Activated B cell treated with CpG ODN at 0.5 μM for 24 hours (primary cell): ENCODE measurements at regions not wholly inside any gene's neighbourhood (a gene's known extent, or its start where the extent isn't known, plus 50 kb on each side); places are given as distances from the start of the nearest gene placed in this dataset.

Experiments used
- ATAC-seq: fragments of 200-7000 bp; cut with Tn5 transposase; one replicate; pipeline ENCODE4 v1.10.0; 2021; ENCODE audit warnings: low read depth, mild to moderate bottlenecking, moderate library complexity
- CTCF ChIA-PET: fragments of 350-600 bp; sonication (Branson Sonifier 250); formaldehyde crosslinking; loops from one replicate; lab custom pipeline; 2021; ENCODE audit warnings: antibody characterized with exemption; lab: Charles Lee
- POLR2A ChIA-PET: fragments of 350-600 bp; sonication (Branson Sonifier 250); formaldehyde crosslinking; loops from one replicate; lab custom pipeline; 2021; ENCODE audit warnings: antibody characterized with exemption; lab: Charles Lee
- DNase-seq: peaks from one replicate; pipeline ENCODE4 v3.0.0; 2022
- H3K27ac Mint-ChIP-seq: one replicate; pipeline ENCODE4 v1.8.0; 2020; ENCODE audit warnings: mixed read lengths
- H3K27me3 Mint-ChIP-seq: one replicate; pipeline ENCODE4 v1.8.0; 2021; ENCODE audit warnings: mixed read lengths
- H3K36me3 Mint-ChIP-seq: one replicate; pipeline ENCODE4 v1.8.0; 2021; ENCODE audit warnings: low read depth, mixed read lengths
- H3K4me1 Mint-ChIP-seq: one replicate; pipeline ENCODE4 v1.8.0; 2021; ENCODE audit warnings: mixed read lengths
- H3K4me3 Mint-ChIP-seq: one replicate; pipeline ENCODE4 v1.8.0; 2020; ENCODE audit warnings: mild to moderate bottlenecking, mixed read lengths
- H3K9me3 Mint-ChIP-seq: one replicate; pipeline ENCODE4 v1.8.0; 2020; ENCODE audit warnings: mixed read lengths
- intact Hi-C: fragments of 100-400 bp; cut with micrococcal nuclease; formaldehyde crosslinking; loops from one replicate; pipeline ENCODE4 v1.15.1; 2024
- TF ChIP-seq, protein P1 (sequence below): fragments of 200-600 bp; IDR thresholded peaks from one replicate; pipeline ENCODE4 v1.8.0; 2022; ENCODE audit warnings: antibody characterized with exemption, mild to moderate bottlenecking

GRCh38 chr1:116219651-116220434, 108.6 kb downstream of the MAB21L3 start:
- H3K4me1 Mint-ChIP-seq = peaks cover 6% of the 10 kb centered on the region
- DNase-seq (no peak), ATAC-seq (no peak)
- H3K4me3 Mint-ChIP-seq = no peak overlapping the region
- POLR2A ChIA-PET = no interaction called here
- H3K27me3 Mint-ChIP-seq = peaks cover 3% of the 10 kb centered on the region
- CTCF ChIA-PET = no interaction called here
- intact Hi-C loops = no loop called here
- H3K36me3 Mint-ChIP-seq = no peaks in the 10 kb centered on the region
- H3K27ac Mint-ChIP-seq = no peak overlapping the region
- no peaks in the 10 kb centered on the region for H3K9me3 Mint-ChIP-seq
- TF ChIP-seq, protein P1, sequence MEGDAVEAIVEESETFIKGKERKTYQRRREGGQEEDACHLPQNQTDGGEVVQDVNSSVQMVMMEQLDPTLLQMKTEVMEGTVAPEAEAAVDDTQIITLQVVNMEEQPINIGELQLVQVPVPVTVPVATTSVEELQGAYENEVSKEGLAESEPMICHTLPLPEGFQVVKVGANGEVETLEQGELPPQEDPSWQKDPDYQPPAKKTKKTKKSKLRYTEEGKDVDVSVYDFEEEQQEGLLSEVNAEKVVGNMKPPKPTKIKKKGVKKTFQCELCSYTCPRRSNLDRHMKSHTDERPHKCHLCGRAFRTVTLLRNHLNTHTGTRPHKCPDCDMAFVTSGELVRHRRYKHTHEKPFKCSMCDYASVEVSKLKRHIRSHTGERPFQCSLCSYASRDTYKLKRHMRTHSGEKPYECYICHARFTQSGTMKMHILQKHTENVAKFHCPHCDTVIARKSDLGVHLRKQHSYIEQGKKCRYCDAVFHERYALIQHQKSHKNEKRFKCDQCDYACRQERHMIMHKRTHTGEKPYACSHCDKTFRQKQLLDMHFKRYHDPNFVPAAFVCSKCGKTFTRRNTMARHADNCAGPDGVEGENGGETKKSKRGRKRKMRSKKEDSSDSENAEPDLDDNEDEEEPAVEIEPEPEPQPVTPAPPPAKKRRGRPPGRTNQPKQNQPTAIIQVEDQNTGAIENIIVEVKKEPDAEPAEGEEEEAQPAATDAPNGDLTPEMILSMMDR = no peak

- ATAC-seq (no peak), DNase-seq (no peak)
- Mint-ChIP-seq H3K4me3 (no peak overlapping the region), H3K27ac (no peak overlapping the region), H3K9me3 (no peaks in the 10 kb centered on the region), H3K27me3 (peaks cover 2% of the 10 kb centered on the region), H3K4me1 (peaks cover 45% of the 10 kb centered on the region), H3K36me3 (no peaks in the 10 kb centered on the region)
- intact Hi-C loops = no loop called here
- ChIA-PET CTCF (no interaction called here), POLR2A (interaction anchor here (0.7 kb wide), 1 partner anchor 289 kb away, joined by 7 read pairs; no protein-coding TSS in a partner anchor)
- TF ChIP-seq, protein P1 = no peak
Measured at GRCh38 chr1:116224111-116224510, 112.9 kb downstream of the MAB21L3 start.

DNA sequence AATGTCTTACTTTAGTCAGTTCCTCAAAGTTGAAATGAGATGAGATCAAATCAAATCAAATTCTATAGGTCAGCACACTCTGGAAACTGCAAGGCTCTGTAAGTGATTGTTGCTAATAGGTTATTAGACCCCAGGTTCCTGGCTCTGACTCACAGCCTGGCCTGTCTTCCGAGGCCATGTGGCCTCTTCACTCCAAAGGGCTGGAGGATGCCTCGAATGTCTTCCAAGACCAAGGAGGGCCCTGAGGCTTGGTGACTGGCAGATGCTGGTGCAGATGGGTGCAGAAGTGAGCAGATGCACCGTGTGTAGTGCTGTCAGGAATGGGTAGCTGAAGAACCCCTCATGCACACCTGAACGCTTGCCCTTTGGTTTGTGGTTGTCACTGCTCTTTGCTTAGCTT, 113.4 kb downstream of the MAB21L3 start:
- H3K4me3 Mint-ChIP-seq = no peak overlapping the region
- ChIA-PET CTCF (interaction anchor here (1.3 kb wide), 1 partner anchor 261 kb away, joined by 3 read pairs; no protein-coding TSS in a partner anchor), POLR2A (interaction anchor here (0.6 kb wide), 1 partner anchor 102 kb away, joined by 3 read pairs; no protein-coding TSS in a partner anchor)
- no peaks in the 10 kb centered on the region for H3K9me3 Mint-ChIP-seq
- TF ChIP-seq, protein P1 = no peak
- H3K27ac Mint-ChIP-seq = no peak overlapping the region
- no peaks in the 10 kb centered on the region for H3K36me3 Mint-ChIP-seq
- H3K4me1 Mint-ChIP-seq = peaks cover 45% of the 10 kb centered on the region
- intact Hi-C loops = no loop called here
- H3K27me3 Mint-ChIP-seq = peaks cover 2% of the 10 kb centered on the region
- DNase-seq = no peak
- no peak for ATAC-seq

GRCh38 chr1:116226017-116226416, 114.8 kb downstream of the MAB21L3 start:
- H3K9me3 Mint-ChIP-seq = no peaks in the 10 kb centered on the region
- ATAC-seq (peak; percentile 92), DNase-seq (no peak)
- H3K4me1 Mint-ChIP-seq = peaks cover 45% of the 10 kb centered on the region
- intact Hi-C loops = loop anchor here (2.0 kb wide), 1 partner anchor 147 kb away; the partner anchor contains the start of gene ATP1A1
- POLR2A ChIA-PET = no interaction called here
- CTCF ChIA-PET = no interaction called here
- no peak overlapping the region for H3K27ac Mint-ChIP-seq
- TF ChIP-seq, protein P1 = no peak
- no peaks in the 10 kb centered on the region for H3K36me3 Mint-ChIP-seq
- peaks cover 2% of the 10 kb centered on the region for H3K27me3 Mint-ChIP-seq
- peak overlapping the region; percentile 12 for H3K4me3 Mint-ChIP-seq

GRCh38 chr1:116228511-116228910, 117.3 kb downstream of the MAB21L3 start:
- TF ChIP-seq, protein P1 = no peak
- Mint-ChIP-seq H3K4me3 (no peak overlapping the region), H3K27ac (peak overlapping the region; percentile 32), H3K9me3 (no peaks in the 10 kb centered on the region), H3K36me3 (no peaks in the 10 kb centered on the region), H3K27me3 (peaks cover 2% of the 10 kb centered on the region), H3K4me1 (peaks cover 48% of the 10 kb centered on the region)
- ATAC-seq (no peak), DNase-seq (no peak)
- ChIA-PET CTCF (no interaction called here), POLR2A (no interaction called here)
- intact Hi-C loops = no loop called here
